ENCODE measurements at regions not wholly inside any gene's neighbourhood (a gene's known extent, or its start where the extent isn't known, plus 50 kb on each side); places are given as distances from the start of the nearest gene placed in this dataset.
A peak's percentile ranks its signal among the peaks of the same experiment; 100 is the strongest.

GRCh38 chr19:28880735-28881401, 332.1 kb downstream of the UQCRFS1 start:
- no peak for DNase-seq

DNA sequence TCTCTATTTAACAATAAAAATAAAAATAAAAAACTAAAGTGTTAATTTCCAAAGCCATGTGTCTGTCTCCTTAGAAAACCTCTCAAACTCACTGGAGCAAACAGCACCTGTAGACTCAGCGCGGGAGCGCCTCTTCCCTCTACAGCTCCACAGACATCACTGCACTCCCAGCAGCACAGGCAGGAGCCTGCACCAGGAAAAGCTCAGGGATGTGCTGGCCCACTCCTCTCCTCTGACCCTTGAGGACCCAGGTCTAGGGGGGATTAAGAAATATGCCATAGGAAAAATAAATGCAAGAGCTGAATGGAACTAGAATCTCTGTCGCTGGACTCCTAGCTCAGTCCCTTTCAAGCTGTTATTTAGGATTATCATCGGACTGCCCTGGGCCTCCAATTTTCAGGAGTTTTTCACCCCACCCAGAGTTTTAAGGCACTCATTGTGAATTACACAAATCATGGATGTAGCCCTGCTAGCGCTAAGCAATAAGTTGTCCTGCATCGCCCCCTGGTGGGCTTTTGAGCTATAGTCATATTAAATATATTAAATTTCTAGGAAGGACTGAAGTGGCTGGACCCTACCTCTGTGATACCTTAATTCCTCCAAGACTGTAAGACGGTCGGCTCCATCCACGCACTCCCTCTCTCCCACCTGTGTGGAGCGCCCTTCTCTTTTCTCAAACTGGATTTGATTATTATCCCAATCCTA, 333.9 kb downstream of the UQCRFS1 start:
- DNase-seq = peak; percentile 66

GRCh38 chr19:28876609-28877123, 336.3 kb downstream of the UQCRFS1 start:
- no peak for DNase-seq

DNA sequence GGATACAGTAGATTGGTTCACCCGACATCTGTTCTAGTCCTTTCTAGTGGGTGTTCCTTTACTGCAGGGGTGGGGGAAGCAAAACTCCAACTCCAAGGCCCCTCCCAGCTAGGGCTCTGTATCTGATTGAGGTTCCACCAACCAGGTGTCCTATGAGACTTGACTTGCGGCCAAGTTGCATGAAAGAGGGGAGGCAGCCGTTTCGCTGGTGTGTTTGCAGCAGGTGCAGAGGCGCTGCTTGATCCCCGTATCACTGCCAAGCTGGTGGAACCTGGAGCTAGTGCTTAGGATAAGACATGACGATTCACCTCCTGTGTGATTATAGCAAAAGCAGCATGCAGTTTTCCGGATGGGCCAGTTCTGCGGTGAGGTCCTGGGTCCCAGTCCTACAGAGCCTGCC, 338.2 kb downstream of the UQCRFS1 start:
- no peak for DNase-seq

- DNase-seq = no peak
Measured at GRCh38 chr19:28873301-28873700, 339.6 kb downstream of the UQCRFS1 start.

GRCh38 chr19:28871099-28871725, 341.7 kb downstream of the UQCRFS1 start:
- DNase-seq = no peak

GRCh38 chr19:28869459-28869858, 343.5 kb downstream of the UQCRFS1 start:
- no peak for DNase-seq

DNA sequence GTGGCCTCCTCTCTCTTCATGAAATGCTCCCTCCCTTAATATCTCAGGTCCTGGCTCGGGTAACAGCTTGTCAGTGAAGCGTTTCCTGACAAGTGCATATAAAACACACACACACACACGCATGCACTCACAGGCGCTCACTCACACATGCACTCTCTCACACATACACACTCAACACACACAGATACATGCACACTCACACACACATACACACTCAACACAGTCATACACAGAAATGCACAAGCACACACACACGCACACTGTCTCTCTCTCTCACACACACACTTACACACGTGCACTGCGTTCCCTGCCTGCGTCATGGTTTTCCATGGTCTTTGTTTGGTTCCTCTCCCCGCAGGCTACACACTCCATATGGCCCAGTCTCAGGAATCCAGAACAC, 344.1 kb downstream of the UQCRFS1 start:
- no peak for DNase-seq

GRCh38 chr19:28867978-28868377, 345.0 kb downstream of the UQCRFS1 start:
- no peak for DNase-seq

DNA sequence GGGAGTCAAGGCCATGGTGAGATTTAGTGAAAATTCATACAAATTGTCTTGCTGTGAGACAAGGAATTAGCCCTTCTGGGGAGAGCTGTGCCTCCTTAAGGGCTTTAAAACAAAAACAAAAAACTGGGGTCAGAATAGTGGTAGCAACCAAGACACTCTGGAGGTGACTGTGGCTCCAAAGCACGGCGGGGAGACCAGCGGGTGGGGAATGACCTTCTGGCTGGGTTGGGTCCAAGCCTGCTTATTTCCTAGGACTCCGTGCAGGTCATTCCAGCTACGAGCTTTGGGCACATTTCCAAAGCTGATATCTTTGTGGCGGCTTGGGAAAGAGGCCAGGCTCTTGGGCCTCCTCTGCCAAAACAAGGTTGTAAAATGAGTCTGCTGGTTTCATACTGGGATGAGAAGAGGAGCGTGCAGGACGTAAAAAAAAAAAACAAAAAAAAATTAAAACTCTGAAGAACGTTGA, 348.3 kb downstream of the UQCRFS1 start:
- DNase-seq = no peak

DNA sequence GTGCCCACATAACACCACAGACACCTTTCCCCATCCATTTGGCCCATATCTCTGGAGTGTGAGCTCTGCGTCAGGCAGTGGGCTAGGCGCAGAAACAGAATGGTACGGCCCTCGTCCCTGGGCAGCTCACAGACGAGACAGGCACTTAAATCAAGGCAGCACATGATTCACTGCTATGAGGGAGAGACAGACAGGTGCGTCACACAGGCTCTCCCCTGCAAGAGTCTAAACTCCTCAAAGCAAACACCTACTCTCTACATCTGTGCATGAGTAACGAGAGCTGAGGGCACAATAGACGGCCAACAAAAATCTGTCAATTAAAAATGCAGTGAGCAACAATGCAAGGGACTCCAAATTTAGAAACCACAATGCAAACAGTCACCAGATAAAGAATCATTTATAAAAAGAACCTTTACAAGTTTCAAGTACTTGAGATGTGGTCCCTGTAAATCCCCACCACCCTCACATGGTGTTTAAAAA, 348.9 kb downstream of the UQCRFS1 start:
- no peak for DNase-seq

DNA sequence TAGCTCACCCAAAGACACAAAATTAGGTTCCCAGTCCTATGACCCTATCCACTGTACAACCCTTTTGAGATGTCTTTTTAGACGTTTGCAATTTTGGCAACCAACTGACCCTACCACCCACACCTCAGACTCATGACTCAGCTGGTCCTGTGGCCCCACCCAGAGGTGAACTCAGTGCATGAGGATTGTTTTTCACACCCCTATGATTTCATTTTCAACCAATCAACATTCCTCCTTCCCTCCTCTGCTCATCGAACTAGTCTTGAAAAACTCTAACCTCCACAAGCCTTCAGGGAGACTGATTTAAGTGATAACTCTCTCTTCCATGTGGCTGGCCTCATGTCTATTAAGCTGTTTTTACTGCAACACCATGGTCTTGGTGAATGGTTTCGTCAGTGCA, 350.7 kb downstream of the UQCRFS1 start:
- DNase-seq = no peak

DNA sequence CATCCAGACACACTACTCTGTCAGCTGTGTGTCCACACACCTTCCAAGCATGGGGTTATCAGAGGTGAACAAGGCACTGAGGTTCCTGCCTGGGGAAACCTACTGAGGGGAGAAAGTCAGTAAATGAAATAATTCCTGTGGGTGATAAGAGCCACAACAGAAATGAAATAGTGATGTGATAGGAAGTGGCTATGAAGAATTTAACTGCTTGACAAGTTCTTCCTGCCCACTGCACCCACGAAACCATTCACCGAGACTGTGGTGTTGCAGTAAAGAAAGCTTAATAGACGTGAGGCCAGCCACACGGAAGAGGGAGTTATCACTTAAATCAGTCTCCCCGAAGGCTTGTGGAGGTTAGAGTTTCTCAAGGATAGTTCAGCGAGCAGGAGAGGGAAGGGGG, 353.1 kb downstream of the UQCRFS1 start:
- DNase-seq = no peak

GRCh38 chr19:28858933-28859332, 354.0 kb downstream of the UQCRFS1 start:
- DNase-seq = no peak

DNA sequence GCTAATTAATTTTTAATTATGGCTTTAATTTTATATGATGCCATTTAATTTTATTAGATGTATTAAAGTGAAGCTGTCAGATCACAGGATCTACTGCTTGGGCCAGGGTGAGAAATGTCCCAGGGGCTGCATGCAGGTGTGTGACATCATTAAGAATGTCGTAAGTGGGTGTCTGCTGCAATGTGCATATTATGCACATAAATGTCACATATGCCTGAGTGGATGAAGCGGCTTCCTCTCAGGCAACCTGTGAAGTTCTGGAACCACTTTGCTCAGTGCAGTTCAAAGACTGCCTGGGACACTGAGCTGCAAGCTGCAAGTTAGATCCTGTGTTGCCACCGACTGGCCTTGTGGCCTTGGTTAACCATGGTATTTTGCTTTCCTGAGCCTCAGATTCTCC, 355.0 kb downstream of the UQCRFS1 start:
- DNase-seq = no peak

DNA sequence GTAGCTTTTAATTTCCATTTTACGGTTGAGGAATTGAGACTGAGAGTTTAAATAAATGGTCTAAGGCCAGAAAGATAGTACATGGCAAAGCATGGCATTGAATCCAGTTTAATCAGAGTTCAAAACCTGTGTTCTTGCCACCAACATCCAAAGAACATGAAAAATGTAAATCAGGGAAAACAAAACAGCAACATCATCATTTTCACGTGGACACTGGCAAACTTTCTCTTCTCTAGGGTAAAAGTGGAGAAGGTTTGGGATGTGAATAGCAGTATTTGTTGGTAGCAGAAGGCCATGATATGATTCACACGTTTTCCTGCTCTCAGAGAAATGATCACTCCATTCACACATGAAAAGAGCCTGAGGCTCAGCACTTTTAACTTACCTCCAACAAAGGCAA, 357.7 kb downstream of the UQCRFS1 start:
- DNase-seq = no peak

DNA sequence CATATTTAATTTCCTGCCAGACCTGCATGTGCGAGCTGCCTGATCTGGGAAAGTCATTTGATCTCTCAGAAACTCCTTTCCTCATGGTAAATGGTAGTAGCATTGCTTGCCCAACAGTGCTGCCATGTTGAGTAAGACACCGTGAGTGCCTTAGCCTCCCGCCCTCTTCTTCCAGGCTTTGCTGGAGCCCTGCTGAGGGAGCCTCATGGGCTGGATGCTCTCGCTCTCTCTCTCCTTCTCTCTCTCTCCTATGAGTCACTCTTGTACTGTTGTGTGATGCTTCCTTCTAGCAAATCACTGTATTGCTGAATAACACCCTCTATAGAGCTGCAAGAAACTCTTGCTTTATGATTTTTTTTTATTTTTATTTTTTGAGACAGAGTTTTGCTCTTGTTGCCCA, 365.5 kb downstream of the UQCRFS1 start:
- DNase-seq = peak; percentile 35

DNA sequence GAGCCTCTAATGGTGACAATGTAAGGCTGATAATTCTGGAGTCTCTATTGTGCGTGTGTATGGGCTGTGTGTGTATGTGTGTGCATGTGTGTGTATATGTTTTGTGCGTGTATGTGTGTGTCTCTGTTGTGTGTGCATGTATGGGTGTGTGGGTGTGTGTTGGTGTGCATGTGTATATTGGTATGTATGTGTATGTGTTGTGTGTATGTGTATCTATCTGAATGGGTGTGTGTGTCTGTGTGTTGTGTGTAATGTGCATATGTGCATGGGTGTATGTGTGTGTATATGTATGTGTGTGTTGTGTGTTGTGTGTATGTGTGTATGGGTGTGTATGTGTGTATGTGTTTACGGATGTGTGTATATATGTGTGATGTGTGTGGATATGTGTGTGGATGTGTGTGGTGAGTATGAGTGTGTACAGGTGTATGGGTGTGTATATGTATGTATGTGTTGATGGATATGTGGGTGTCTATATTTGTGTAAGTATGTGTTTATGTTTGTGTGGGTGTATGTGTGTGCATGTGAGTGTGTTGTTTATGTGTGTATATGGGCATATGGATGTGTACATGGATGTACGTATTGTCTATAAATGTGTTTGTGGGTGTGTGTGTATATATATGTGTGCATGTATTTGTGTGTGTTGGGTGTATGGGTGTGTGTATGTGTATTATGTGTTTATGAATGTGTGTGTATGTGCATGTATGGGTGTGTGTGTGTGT, 366.7 kb downstream of the UQCRFS1 start:
- DNase-seq = no peak

DNA sequence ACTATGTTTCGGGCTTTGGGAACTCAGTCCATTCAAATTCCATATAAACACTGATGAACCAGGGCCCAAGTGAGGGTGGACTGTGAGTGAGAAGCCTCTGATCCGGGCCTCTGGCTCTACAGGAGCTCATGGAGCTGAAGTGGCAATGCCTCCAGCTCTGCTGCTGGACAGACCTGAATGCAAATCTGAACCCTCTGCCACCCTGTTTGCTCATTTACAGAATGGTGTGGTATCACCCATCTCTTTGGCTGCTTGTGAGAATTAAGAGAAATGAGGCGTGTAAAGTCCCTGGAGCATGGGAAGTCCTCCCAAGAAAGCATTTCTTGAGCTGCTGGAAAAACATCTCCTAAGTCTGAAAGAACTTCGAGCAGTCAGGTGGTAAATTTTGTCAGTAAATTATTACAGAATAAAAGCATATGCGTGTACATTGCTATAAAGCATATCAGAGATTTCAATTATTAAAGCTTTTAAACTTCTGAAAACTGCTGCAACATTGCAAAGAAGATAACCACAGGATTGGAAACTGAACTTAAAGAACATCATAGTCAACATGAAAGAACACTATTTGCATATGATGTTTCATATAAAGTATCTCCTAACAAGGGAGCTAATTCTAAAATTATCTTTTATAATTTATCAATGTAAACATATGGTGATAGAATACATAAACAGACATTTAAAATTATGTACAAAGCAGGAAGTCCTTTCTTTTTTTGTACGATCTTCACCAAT, 369.0 kb downstream of the UQCRFS1 start:
- no peak for DNase-seq

GRCh38 chr19:28841531-28841930, 371.4 kb downstream of the UQCRFS1 start:
- no peak for DNase-seq

DNA sequence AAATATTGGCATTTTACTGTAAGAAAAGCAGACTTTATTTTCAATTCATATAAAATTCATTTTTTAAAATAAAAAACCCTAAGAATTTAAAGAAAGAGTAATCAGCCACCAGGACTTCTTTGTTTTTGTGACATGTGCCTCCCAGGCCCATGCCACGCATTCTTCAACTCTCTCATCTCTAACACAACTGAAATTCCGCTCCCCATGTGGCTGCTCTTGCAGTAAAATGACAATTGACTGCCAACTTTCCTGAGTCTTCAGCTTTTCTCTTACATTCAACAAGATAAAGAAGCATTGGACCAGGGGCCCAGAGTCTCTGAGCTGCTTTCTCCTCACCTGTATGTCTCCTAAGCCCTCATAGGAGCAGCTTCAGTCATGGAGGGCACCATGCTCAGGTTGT, 372.1 kb downstream of the UQCRFS1 start:
- no peak for DNase-seq

DNA sequence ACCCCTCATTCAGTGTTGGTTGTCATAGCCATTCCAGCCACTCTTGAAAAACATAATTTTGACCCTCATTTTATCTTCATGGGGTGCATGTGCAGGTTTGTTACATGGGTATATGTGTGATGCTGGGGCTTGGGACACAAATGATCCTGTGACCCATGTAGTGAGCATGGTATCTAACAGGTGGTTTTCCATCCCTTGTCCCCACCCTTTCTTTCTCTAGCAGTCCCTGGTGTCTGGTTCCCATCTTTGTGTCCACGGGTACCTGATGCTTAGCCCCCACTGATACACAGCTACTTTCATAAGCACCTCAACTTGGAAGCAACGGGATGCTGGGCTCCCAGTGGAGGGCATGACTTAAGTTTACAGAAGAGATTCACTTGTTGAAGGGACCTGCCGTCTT, 373.5 kb downstream of the UQCRFS1 start:
- DNase-seq = no peak
